Progenitor cell of endocrine pancreas (in vitro differentiated cells): ENCODE measurements at regions not wholly inside any gene's neighbourhood (a gene's known extent, or its start where the extent isn't known, plus 50 kb on each side); places are given as distances from the start of the nearest gene placed in this dataset.
A peak's percentile ranks its signal among the peaks of the same experiment; 100 is the strongest.
"Not testable (repeated sequence)": the region's sequence is repeated elsewhere in the genome, so short reads cannot be mapped to it uniquely, and the experiment has no call there.

Experiments
- DNase-seq: peaks from one replicate; pipeline ENCODE4 v3.0.0; 2021; ENCODE audit warnings: low spot score; ENCODE audit not compliant: unreplicated experiment
- H3K27ac Mint-ChIP-seq: 2 replicates; pipeline ENCODE4 v1.8.0; 2021; ENCODE audit warnings: mild to moderate bottlenecking, moderate library complexity, mixed read lengths
- H3K27me3 Mint-ChIP-seq: 2 replicates; pipeline ENCODE4 v1.8.0; 2021; ENCODE audit warnings: mixed read lengths
- H3K36me3 Mint-ChIP-seq: 2 replicates; pipeline ENCODE4 v1.8.0; 2022; ENCODE audit warnings: mixed read lengths; ENCODE audit not compliant: insufficient read depth
- H3K4me1 Mint-ChIP-seq: 2 replicates; pipeline ENCODE4 v1.8.0; 2021; ENCODE audit warnings: low read depth, mixed read lengths
- H3K4me3 Mint-ChIP-seq: 2 replicates; pipeline ENCODE4 v1.8.0; 2021; ENCODE audit warnings: low read depth, mild to moderate bottlenecking, moderate library complexity, mixed read lengths
- H3K9me3 Mint-ChIP-seq: 2 replicates; pipeline ENCODE4 v1.8.0; 2021; ENCODE audit warnings: low read depth, mixed read lengths
- TF ChIP-seq, protein P1 (sequence below): fragments of 200-600 bp; sonication (generic); IDR thresholded peaks from one replicate; pipeline ENCODE4 v1.5.0; 2021; ENCODE audit warnings: antibody characterized with exemption, mild to moderate bottlenecking; ENCODE audit not compliant: unreplicated experiment

DNA sequence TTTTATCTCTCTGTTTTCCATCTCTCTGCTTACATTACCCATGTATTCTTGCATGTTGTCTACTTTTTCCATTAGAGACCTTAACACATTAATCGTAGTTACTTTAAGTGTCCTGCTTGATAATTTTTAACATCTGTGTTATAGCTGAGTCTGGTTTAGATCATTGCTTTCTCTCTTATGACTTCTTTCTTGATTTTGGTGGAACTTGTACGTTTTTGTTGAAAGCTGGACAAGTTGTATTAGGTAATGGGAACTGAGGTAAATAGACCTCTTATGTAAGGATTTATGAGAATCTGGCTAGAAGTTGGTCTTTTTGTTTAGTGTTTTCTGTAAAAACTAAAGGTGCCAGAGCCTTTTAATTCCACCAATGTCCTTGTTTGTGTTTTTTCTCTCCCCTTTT lies 100.8 kb upstream of the LYZL2 start:
- Mint-ChIP-seq H3K27ac (no peak overlapping the region), H3K36me3 (no peaks in the 10 kb centered on the region), H3K27me3 (peaks cover 15% of the 10 kb centered on the region), H3K4me3 (no peak overlapping the region), H3K4me1 (no peaks in the 10 kb centered on the region), H3K9me3 (peaks cover 3% of the 10 kb centered on the region)
- no peak for DNase-seq
- TF ChIP-seq, protein P1, sequence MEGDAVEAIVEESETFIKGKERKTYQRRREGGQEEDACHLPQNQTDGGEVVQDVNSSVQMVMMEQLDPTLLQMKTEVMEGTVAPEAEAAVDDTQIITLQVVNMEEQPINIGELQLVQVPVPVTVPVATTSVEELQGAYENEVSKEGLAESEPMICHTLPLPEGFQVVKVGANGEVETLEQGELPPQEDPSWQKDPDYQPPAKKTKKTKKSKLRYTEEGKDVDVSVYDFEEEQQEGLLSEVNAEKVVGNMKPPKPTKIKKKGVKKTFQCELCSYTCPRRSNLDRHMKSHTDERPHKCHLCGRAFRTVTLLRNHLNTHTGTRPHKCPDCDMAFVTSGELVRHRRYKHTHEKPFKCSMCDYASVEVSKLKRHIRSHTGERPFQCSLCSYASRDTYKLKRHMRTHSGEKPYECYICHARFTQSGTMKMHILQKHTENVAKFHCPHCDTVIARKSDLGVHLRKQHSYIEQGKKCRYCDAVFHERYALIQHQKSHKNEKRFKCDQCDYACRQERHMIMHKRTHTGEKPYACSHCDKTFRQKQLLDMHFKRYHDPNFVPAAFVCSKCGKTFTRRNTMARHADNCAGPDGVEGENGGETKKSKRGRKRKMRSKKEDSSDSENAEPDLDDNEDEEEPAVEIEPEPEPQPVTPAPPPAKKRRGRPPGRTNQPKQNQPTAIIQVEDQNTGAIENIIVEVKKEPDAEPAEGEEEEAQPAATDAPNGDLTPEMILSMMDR: no peak

DNA sequence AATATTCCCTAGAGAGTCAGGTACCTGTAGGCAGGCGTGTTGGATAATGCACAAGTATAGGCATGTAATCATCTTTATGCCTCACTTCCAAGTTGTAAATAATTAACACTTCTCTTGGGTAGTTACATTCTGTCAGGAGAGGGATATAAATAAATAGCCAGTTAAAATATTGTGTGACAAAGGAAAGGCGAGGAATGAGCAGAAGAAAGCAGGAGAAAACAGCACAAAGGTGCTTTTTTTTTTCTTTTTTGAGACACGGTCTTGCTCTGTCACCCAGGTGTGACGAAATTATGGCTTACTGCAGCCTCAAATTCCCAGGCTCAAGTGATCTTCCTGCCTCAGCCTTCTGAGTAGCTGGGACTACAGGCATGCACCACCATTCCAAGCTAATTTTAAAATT lies 99.2 kb upstream of the LYZL2 start:
- no peaks in the 10 kb centered on the region for H3K36me3 Mint-ChIP-seq
- peaks cover 23% of the 10 kb centered on the region for H3K27me3 Mint-ChIP-seq
- TF ChIP-seq, protein P1: no peak
- no peaks in the 10 kb centered on the region for H3K4me1 Mint-ChIP-seq
- H3K4me3 Mint-ChIP-seq: no peak overlapping the region
- peaks cover 3% of the 10 kb centered on the region for H3K9me3 Mint-ChIP-seq
- DNase-seq: no peak
- no peak overlapping the region for H3K27ac Mint-ChIP-seq

DNA sequence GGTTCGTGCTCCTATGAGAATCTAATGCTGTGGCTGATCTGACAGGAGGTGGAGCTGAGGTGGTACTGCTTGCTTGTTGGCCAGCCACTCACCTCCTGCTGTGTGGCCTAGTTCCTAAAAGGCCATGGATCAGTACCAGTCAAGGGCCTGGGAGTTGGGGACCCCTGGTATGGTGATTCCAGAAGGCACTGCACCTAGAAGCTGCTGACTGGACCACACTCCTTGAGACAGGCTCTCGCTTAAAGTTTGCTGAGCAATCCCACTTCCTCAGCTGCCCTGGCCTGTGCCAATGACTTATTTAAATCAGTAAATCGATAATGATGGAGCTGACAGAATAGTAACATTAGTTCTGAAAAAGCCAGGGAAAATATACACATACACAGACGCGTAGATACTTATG lies 98.6 kb upstream of the LYZL2 start:
- Mint-ChIP-seq H3K27me3 (peaks cover 26% of the 10 kb centered on the region), H3K9me3 (peaks cover 3% of the 10 kb centered on the region), H3K4me3 (no peak overlapping the region)

DNA sequence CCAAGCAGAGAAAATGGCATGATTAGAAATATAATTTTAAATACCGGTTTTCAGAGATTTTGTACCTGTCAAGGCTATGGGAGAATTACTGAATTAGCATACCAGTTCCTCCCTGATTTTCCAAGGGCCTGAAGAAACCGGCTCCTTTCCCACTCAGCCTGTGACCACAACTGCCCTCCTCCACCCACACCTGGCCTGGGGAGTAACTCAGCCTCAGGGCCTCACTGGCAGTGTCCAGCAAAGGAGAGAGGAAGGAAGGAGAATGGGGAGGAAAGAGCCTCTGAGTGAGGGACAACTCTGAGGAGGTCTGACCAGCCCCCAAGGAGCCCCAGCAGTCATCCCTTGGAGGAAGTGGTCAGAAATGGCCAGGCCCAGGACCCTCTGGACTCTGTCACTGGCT lies 98.0 kb upstream of the LYZL2 start:
- DNase-seq: no peak
- Mint-ChIP-seq H3K4me3 (no peak overlapping the region), H3K27me3 (peaks cover 28% of the 10 kb centered on the region), H3K36me3 (no peaks in the 10 kb centered on the region), H3K27ac (no peak overlapping the region), H3K9me3 (peaks cover 3% of the 10 kb centered on the region), H3K4me1 (no peaks in the 10 kb centered on the region)
- TF ChIP-seq, protein P1: no peak

More for the DNA sequence above, 98.6 kb upstream of the LYZL2 start:
- no peaks in the 10 kb centered on the region for H3K4me1 Mint-ChIP-seq
- TF ChIP-seq, protein P1: no peak
- H3K27ac Mint-ChIP-seq: no peak overlapping the region
- no peaks in the 10 kb centered on the region for H3K36me3 Mint-ChIP-seq
- no peak for DNase-seq

DNA sequence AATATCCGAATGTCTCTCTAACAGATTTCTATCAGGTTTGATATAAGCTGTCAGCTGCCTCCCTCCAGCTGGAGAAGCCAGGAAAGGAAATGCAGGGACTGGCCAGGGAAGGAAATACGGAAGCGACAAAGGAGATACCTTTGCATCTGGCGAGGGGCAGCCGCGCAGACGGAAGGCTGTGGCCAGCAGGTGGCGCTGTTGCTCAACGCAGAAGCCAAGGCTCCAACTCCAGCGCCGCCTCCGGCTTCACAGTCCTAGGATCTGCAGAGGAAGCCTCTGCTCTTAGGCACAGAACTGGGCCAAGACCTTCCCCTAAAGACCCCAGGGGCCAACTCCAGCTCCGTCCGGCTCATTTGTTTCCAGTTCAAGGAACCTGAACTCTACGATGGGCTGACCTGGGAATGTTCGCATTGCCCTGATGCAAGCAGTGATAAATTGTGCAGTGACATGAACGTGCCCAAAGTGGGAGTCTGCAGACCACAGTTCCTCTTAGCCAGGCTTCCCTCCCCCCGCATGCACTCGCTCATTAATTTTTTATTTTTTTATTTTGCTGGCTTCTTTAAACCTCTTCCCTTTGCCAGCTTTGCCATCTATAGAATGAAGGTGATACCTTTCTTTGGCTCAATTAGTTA lies 97.3 kb upstream of the LYZL2 start:
- TF ChIP-seq, protein P1: peak; percentile 76
- peaks cover 31% of the 10 kb centered on the region for H3K27me3 Mint-ChIP-seq
- peak; percentile 75 for DNase-seq
- H3K4me1 Mint-ChIP-seq, H3K9me3 Mint-ChIP-seq, H3K27ac Mint-ChIP-seq, H3K4me3 Mint-ChIP-seq, H3K36me3 Mint-ChIP-seq: not testable (repeated sequence)
